SW 1271 (cell line): ENCODE measurements at regions not wholly inside any gene's neighbourhood (a gene's known extent, or its start where the extent isn't known, plus 50 kb on each side); places are given as distances from the start of the nearest gene placed in this dataset.
"Not testable (repeated sequence)": the region's sequence is repeated elsewhere in the genome, so short reads cannot be mapped to it uniquely, and the experiment has no call there.

Experiments
- DNase-seq, 2 experiments: peaks; one replicate each; lab custom pipeline; 2025; lab: John Stamatoyannopoulos, UW

DNA sequence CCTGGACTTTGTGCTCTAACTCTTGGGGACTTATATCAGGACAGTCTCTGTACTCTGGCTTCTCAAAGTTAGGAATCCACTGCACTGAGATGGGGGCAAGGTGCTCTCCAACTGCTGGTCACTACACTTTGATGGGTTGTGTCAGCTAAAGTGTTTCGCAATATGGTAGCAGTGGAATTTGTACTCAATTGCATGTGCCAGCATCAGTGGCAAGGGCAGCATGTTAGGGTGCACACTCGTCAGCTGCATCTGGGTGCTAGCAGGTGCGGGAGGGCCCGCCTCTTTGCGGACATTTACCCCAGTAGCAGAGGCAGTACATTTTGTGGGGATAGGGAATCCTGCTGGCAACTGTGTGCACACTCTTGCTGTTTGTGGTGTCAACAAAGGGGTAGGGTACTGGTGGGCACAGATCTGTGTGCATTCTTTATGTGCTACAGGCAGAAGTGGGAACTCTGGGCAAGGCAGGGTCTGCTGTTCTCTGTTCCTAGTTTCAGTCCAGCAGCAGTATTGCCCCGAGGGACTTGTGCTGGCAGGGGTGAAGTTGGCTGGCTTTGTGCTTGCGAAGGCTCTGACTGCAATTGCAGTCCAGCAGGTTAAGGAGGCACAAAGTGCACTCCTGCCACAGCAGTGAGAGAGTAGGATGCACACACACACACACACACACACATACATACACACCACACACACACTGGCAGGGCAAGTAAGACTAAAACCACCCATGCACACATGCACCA is 924.8 kb upstream of the CDH9 start:
- no peak for DNase-seq

GRCh38 chr5:27962198-27962597 is 923.8 kb upstream of the CDH9 start:
- DNase-seq: no peak

GRCh38 chr5:27947088-27947487 is 908.7 kb upstream of the CDH9 start:
- DNase-seq: no peak

DNA sequence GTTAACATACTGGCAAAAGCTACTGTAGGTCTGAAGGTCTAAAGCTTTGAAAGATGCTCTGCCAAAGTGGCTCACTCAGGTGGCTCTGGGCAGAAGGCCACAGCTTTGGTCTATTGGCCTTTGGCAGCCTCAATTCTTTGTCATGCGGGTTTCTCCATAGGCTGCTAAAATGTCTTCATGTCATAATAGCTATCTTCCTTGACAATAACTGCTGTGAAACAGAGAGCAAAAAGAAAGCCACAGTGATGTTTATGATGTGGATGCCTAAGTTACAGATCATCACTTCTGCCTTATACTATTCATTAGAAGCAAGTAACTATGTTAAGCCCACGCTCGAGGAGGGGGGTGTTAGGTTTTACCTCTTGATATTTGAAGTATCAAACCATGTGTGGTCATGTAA is 906.1 kb upstream of the CDH9 start:
- no peak for DNase-seq

DNA sequence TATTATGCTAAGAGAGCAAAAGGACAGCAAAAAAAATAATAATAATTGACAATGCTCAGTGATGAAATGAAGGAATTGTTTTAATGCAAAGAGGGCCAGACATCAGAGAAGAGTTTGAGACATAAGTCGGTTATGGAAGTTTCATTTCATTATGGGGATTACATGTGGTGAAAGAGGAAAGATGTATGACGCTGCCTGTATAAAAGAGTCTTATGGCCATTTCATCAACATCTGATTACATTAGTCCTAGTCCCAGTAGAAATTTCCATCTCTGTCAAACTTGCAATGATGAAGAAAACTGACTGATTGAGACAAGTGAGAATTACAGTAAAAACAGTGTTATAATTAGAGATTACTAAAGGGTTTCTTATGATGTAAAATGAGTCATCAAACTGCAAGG is 900.6 kb upstream of the CDH9 start:
- no peak for DNase-seq

- no peak for DNase-seq
Measured at GRCh38 chr5:27928060-27928459, 889.7 kb upstream of the CDH9 start.

GRCh38 chr5:27911216-27911615 is 872.8 kb upstream of the CDH9 start:
- DNase-seq: no peak

- DNase-seq: no peak
Measured at GRCh38 chr5:27908341-27908740, 870.0 kb upstream of the CDH9 start.

DNA sequence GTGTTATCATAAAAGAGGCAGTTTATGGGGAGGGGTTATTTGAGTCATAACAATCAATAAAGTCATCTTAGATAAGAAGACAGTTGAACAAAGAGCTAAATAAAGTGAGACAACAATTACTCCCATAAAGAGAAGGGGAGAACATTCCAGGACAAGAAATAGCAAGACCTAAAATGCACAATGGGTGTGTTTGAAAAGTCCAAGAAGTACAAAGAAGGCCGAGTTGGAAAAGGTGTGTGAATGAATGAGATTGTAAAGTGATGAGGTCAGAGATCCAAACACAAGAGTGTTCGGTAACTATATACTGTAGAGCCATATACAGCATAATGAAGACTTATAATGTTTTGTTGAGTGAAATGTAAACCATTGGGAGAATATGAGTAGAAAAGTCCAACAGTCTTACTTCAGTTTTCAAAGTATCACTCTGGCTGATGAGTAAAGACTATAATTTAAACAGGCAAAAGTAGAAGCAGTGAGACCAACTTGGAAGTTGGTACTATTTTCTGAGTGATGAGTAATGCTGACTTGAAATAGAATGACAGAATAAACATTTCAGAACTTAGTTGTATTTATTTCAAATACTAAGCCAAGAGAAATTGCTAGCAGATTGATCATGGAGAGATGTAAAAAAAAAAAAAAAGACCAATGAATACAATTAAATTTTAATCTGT is 868.7 kb upstream of the CDH9 start:
- no peak for DNase-seq

DNA sequence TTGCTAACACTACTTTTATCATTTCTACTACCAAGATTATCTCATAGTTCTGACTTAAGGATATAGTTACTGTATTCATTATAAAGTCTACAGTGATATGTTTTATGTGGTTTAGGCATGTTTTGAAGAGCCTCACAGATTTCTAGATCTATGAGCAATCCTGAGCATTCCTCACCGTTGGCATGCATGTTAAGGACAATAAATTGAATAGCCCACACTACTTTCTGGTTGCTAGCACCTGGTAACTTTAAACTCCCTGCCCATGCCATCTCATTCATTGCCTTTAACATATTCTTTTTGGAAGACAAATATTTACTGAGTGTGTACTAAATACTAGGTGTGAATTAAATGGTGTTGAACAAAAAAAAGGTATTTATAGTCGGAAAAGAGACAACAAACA is 868.1 kb upstream of the CDH9 start:
- no peak for DNase-seq

- DNase-seq: no peak
Measured at GRCh38 chr5:27900761-27901160, 862.4 kb upstream of the CDH9 start.

- DNase-seq: peak in 1 of 2 experiments; percentile 7
Measured at GRCh38 chr5:27876071-27876470, 837.7 kb upstream of the CDH9 start.

- no peak for DNase-seq
Measured at GRCh38 chr5:27875148-27875547, 836.8 kb upstream of the CDH9 start.

GRCh38 chr5:27868292-27868691 is 829.9 kb upstream of the CDH9 start:
- DNase-seq: no peak

DNA sequence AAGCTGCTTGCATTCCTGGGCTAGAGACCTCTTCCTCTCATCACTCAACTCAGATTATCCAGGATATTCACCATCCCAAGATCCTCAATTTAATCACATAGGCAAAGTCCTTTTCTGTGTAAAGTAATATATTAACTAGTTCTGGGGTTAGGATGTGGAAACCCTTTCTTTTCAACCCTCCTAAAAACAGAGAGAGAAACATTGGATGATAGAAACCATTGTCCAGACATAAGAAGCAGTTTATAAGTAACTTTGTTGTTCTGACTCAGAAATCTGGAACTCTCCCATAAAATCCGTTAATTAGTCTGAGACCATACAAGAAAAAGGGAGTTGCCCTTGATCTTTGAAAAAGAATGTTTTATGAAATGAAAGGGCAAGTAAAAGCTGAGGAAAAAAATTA is 817.1 kb upstream of the CDH9 start:
- no peak for DNase-seq

- no peak for DNase-seq
Measured at GRCh38 chr5:27854243-27854852, 816.0 kb upstream of the CDH9 start.

DNA sequence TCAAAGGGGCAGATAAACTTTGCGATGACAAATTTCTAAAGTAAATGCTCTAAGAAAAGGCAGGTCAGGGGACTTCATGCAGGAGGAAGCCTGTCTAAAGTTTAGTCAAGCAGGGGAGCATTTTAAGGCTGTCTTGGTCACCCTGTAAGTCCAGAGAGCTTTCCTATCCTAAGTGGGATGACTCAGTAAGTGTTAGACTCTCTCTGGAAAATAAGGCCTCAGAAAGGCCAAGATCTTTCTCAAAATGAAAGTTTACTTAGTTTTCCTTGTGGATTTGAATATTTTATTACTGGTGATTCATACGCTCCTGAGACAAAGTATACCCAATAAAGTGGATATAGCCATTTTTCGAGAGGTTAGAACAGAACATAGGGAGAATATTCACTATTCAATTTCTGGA is 806.9 kb upstream of the CDH9 start:
- no peak for DNase-seq

DNA sequence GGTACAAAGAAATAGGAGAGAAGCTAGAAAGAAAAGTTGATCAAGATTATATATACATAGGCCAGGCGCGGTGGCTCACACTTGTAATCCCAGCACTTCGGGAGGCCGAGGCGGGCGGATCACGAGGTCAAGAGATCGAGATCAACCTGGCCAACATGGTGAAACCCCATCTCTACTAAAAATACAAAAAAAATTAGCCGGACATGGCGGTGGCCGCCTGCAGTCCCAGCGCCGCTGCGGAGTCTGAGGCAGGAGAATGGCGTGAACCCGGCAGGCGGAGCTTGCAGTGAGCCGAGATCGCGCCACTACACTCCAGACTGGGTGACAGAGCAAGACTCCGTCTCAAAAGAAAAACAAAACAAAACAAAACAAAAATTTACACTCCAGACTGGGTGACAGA is 798.3 kb upstream of the CDH9 start:
- not testable (repeated sequence) for DNase-seq

- DNase-seq: no peak
Measured at GRCh38 chr5:27832886-27833285, 794.5 kb upstream of the CDH9 start.

DNA sequence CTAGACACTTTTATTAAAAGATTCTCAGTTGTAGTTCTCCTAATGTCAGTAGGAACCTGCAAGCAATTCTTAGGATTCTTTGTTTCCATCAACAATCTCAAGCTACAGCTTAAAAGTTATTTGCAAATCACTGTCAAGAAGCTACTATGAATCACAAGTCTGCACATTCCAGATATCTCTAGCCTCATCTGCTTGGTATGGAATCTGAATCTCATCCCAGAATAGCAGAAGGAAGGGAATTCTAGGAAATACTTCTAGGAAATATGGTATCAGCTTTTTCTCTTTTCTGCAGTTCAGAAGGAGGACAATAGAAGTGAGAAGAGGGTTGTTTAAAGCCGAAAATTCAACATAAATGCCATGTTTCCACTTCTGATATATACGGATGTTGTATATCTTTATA is 792.2 kb upstream of the CDH9 start:
- DNase-seq: peak; percentile 6 to 29

DNA sequence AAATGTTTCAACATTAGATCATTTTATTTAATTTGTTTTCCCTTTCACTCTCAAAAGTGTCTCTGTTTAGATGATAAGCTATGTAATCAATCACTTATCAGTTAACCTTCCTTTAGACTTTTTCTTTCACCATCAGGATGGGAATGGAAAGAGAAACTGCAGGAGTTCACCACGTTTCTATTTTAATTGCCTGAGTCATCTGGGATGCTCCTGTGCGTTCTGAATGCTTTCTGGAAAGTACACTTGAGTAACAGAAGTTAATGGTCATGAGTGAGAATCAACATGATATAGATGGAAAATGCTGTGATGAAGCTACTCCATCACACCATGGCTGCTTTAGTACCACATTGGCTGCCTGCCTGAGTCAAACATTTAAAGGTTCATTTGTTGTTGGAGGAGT is 783.3 kb upstream of the CDH9 start:
- DNase-seq: no peak

DNA sequence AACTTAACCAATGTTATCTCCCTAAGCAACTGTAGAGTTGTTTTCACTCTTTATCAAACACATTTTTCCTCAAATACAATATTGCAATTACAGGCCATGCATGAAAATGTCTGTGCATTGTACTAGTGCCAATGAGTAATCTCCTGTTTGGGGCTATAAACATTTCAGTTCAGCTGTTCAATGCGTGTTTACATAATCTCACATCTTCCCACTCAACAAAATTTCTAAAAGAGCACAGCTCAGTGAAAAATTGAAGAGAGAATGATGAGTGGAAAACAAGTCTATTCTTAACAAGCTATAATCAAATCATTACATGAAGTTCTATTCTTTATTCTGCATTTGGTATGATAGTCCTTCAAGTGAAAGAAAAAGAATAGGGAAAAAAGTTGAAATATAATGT is 780.5 kb upstream of the CDH9 start:
- no peak for DNase-seq

DNA sequence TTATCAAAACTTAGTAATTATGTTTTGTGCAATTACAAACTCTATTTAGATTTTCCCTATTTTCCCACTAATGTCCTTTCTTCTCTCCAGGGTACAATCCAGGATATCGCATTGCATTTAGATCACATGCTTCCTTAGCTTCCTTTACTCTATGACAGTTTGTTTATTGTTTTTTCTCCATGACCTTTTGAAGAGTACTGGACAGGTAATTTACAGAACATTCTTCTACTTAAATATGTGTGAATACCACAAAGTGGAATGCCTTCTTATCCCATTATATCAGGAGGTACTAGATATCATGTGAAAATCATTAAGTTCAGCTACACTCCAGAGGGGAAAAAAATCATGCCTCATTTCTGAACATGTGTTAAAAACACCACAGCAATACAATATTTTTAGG is 776.6 kb upstream of the CDH9 start:
- no peak for DNase-seq

DNA sequence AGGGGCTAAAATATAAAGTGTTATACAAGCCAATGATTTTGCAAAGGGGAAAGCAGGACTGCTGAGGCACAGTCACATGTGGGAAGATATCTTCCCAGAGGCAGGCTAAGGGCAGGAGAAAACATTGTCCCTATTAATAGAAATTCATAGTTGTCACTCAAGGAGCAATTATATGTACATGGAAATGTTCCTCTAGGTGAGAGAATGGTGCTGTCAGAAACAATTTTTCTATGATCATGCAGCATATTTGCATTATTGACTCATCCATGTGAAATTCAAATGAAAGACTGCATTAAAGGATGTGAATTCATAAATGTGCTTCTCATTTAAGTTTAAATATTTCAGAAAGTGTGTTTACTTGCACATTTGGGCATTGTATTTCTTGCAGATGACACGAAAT is 775.9 kb upstream of the CDH9 start:
- no peak for DNase-seq
